Endothelial cell of umbilical vein (primary cell): ENCODE measurements at regions not wholly inside any gene's neighbourhood (a gene's known extent, or its start where the extent isn't known, plus 50 kb on each side); places are given as distances from the start of the nearest gene placed in this dataset.

Experiments
- BruUV-seq: library from RNA; stranded (reverse); fragments of 400-500 nt; replicated peaks from 2 replicates; lab custom pipeline; 2021; lab: Mats Ljungman, UMichigan
- CTCF ChIA-PET: fragments of 300-600, 350-600 bp; sonication (Branson Sonifier 250); formaldehyde crosslinking; loops from one replicate; lab custom pipeline; 2021; ENCODE audit warnings: antibody characterized with exemption, inconsistent platforms; lab: Charles Lee
- POLR2A ChIA-PET: fragments of 300-600, 350-600 bp; sonication (Branson Sonifier 250); formaldehyde crosslinking; loops from one replicate; lab custom pipeline; 2021; ENCODE audit warnings: antibody characterized with exemption, inconsistent platforms; lab: Charles Lee
- DNase-seq: peaks from one replicate; pipeline ENCODE4 v3.0.0-alpha.2; 2011; ENCODE audit warnings: low read depth, low spot score
- FAIRE-seq: peaks from 2 replicates; lab custom pipeline; 2011; peaks lifted over from hg19 to GRCh38; lab: Jason Lieb, UNC
- H2AFZ ChIP-seq: 2 replicates; pipeline ENCODE4 v1.6.0; 2012; ENCODE audit warnings: low read depth, low read length, control low read depth, inconsistent platforms
- H3K27ac ChIP-seq: 2 replicates; pipeline ENCODE4 v1.5.1; 2011; ENCODE audit warnings: low read depth, mild to moderate bottlenecking, control low read depth, low read length, moderate library complexity; ENCODE audit not compliant: insufficient read depth
- H3K27me3 ChIP-seq, 2 experiments: 2 replicates each; pipeline versions ENCODE4 v1.6.0 to v1.6.1; 2011; ENCODE audit warnings: low read length in 2 of 2, mixed read lengths in 1 of 2; ENCODE audit not compliant: control insufficient read depth in 2 of 2, insufficient read depth in 2 of 2
- H3K36me3 ChIP-seq, 2 experiments: 2 replicates in 1 of 2; 3 replicates in 1 of 2; pipeline ENCODE4 v1.5.1; 2011; ENCODE audit warnings: low read length in 2 of 2, mild to moderate bottlenecking in 1 of 2, moderate library complexity in 1 of 2; ENCODE audit not compliant: control insufficient read depth in 2 of 2, insufficient read depth in 2 of 2; ENCODE audit errors: extremely low read depth in 1 of 2
- H3K4me1 ChIP-seq: 3 replicates; pipeline ENCODE4 v1.5.1; 2011; ENCODE audit warnings: mild to moderate bottlenecking, low read length; ENCODE audit not compliant: control insufficient read depth, insufficient read depth; ENCODE audit errors: extremely low read depth
- H3K4me2 ChIP-seq: 2 replicates; pipeline ENCODE4 v1.6.1; 2011; ENCODE audit warnings: low read length, control low read depth, mixed read lengths; ENCODE audit not compliant: insufficient read depth
- H3K4me3 ChIP-seq, 3 experiments: fragments of 200-600 bp in 1 of 3; sonication (generic), shearing (Covaris generic) in 1 of 3; replicated peaks in 1 of 3; 2 replicates each; pipeline ENCODE4 v1.5.1; 2011 to 2016; ENCODE audit warnings: control low read depth in 3 of 3, low read length in 3 of 3, mild to moderate bottlenecking in 2 of 3, inconsistent platforms in 1 of 3, low read depth in 1 of 3, moderate library complexity in 1 of 3; ENCODE audit not compliant: insufficient read depth in 1 of 3
- H3K79me2 ChIP-seq: 2 replicates; pipeline ENCODE4 v1.6.0; 2012; ENCODE audit warnings: low read length, inconsistent platforms; ENCODE audit not compliant: control insufficient read depth, insufficient read depth
- H3K9ac ChIP-seq: replicated peaks from 2 replicates; pipeline ENCODE3; 2011; ENCODE audit warnings: low read length, control low read depth; ENCODE audit not compliant: insufficient read depth; ENCODE audit errors: extremely low read depth
- H3K9me1 ChIP-seq: replicated peaks from 3 replicates; pipeline ENCODE4 v1.6.0; 2011; ENCODE audit warnings: mild to moderate bottlenecking, low read length; ENCODE audit not compliant: control insufficient read depth, insufficient read depth; ENCODE audit errors: extremely low read depth
- H3K9me3 ChIP-seq: replicated peaks from 2 replicates; pipeline ENCODE4 v1.5.1; 2012; ENCODE audit warnings: low read length, inconsistent platforms; ENCODE audit not compliant: control insufficient read depth, insufficient read depth
- H4K20me1 ChIP-seq: replicated peaks from 2 replicates; pipeline ENCODE3; 2011; ENCODE audit warnings: mild to moderate bottlenecking, low read length; ENCODE audit not compliant: control insufficient read depth, insufficient read depth; ENCODE audit errors: extremely low read depth
- EZH2 ChIP-seq: IDR thresholded peaks from 2 replicates; pipeline ENCODE4 v1.6.1; 2012; ENCODE audit warnings: borderline replicate concordance, low read depth, mild to moderate bottlenecking, moderate library complexity, low read length, inconsistent platforms; ENCODE audit not compliant: severe bottlenecking
- FOS ChIP-seq: IDR thresholded peaks from 2 replicates; pipeline ENCODE4 v1.6.1; 2011; ENCODE audit warnings: mild to moderate bottlenecking, low read length, moderate library complexity, borderline replicate concordance; ENCODE audit not compliant: insufficient read depth
- GATA2 ChIP-seq: IDR thresholded peaks from 2 replicates; pipeline ENCODE4 v1.7.0; 2011; ENCODE audit warnings: low read depth, mild to moderate bottlenecking, moderate library complexity, mixed read lengths, low read length; ENCODE audit not compliant: insufficient read length, insufficient read depth
- JUN ChIP-seq: IDR thresholded peaks from 2 replicates; pipeline ENCODE4 v1.6.1; 2011; ENCODE audit warnings: borderline replicate concordance, low read depth; ENCODE audit not compliant: insufficient read length, insufficient read depth
- MYC ChIP-seq: IDR thresholded peaks from one replicate; pipeline ENCODE4 v1.6.1; 2011; ENCODE audit warnings: mild to moderate bottlenecking, low read depth, low read length
- POLR2A ChIP-seq: IDR thresholded peaks from 2 replicates; pipeline ENCODE4 v1.6.1; 2012; ENCODE audit warnings: low read depth, mild to moderate bottlenecking, control low read depth, low read length
- POLR2AphosphoS5 ChIP-seq: IDR thresholded peaks from 2 replicates; pipeline ENCODE4 v1.6.1; 2012; ENCODE audit warnings: low read depth, mild to moderate bottlenecking, control low read depth, low read length, moderate library complexity; ENCODE audit not compliant: insufficient read depth
- dilution Hi-C: fragments of 300-500 bp; cut with MboI; formaldehyde crosslinking; loops from one replicate; pipeline ENCODE4 v1.15.0; 2019; ENCODE audit warnings: low sequenced_read_pairs; ENCODE audit not compliant: extremely low pct_ligation_motif_present
- intact Hi-C: fragments of 100-400 bp; cut with micrococcal nuclease; formaldehyde crosslinking; loops from one replicate; pipeline ENCODE4 v1.10.0; 2022
- TF ChIP-seq, protein P1 (sequence below): IDR thresholded peaks from 2 replicates; pipeline ENCODE4 v1.6.1; 2011; ENCODE audit not compliant: insufficient read depth, insufficient read length
- TF ChIP-seq, protein P2 (sequence below), 2 donors: IDR thresholded peaks; 1 replicate in 1 of 2; 2 replicates in 1 of 2; pipeline ENCODE4 v1.5.1; 2011; ENCODE audit warnings: low read length in 2 of 2, mild to moderate bottlenecking in 2 of 2, moderate library complexity in 2 of 2, control low read depth in 1 of 2, inconsistent platforms in 1 of 2, low read depth in 1 of 2; ENCODE audit not compliant: insufficient read depth in 1 of 2; ENCODE audit errors: extremely low read depth in 1 of 2

DNA sequence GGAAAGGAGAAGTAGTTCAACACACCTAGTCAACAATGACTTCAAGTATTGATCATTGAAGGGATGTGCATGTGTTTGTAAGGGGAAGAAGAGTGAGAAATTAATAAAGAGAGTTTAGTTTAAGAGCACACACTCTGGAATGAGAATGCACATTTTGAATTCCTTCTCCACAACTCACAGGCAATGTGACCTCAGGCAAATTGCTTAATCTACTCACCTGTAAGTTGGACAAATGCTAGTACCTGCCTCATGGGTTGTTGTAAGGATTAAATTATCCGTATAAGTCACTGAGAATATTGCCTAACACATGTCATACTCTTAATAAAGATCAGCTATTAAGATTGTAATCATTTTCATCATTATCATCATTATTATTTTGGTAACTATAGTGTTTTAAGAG lies 204.0 kb upstream of the NFIA start:
- no peaks in the 10 kb centered on the region for H3K27me3 ChIP-seq
- no peaks in the 10 kb centered on the region for H3K9me3 ChIP-seq
- ChIA-PET POLR2A (interaction anchor here (0.7 kb wide), 1 partner anchor 984 kb away, joined by 7 read pairs; no protein-coding TSS in a partner anchor), CTCF (interaction anchor here (0.8 kb wide), 1 partner anchor 748 kb away, joined by 3 read pairs; no protein-coding TSS in a partner anchor)
- DNase-seq (no peak), FAIRE-seq (no peak)
- BruUV-seq: no TSS peak
- H3K4me2 ChIP-seq: no peak overlapping the region
- H4K20me1 ChIP-seq: no peaks in the 10 kb centered on the region
- dilution Hi-C loops (no loop called here), intact Hi-C loops (no loop called here)
- no peak overlapping the region for H3K9ac ChIP-seq
- peaks cover 14% of the 10 kb centered on the region for H3K4me1 ChIP-seq
- no peaks in the 10 kb centered on the region for H3K79me2 ChIP-seq
- no peak overlapping the region for H3K4me3 ChIP-seq
- no peak overlapping the region for H2AFZ ChIP-seq
- H3K36me3 ChIP-seq: no peaks in the 10 kb centered on the region
- no peaks in the 10 kb centered on the region for H3K9me1 ChIP-seq
- H3K27ac ChIP-seq: no peak overlapping the region
- TF ChIP-seq GATA2: no peak
- no peak for TF ChIP-seq FOS
- no peak for TF ChIP-seq MYC
- TF ChIP-seq EZH2: no peak
- TF ChIP-seq, protein P1, sequence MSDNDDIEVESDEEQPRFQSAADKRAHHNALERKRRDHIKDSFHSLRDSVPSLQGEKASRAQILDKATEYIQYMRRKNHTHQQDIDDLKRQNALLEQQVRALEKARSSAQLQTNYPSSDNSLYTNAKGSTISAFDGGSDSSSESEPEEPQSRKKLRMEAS: no peak
- no peak for TF ChIP-seq POLR2AphosphoS5
- no peak for TF ChIP-seq JUN
- TF ChIP-seq, protein P2, sequence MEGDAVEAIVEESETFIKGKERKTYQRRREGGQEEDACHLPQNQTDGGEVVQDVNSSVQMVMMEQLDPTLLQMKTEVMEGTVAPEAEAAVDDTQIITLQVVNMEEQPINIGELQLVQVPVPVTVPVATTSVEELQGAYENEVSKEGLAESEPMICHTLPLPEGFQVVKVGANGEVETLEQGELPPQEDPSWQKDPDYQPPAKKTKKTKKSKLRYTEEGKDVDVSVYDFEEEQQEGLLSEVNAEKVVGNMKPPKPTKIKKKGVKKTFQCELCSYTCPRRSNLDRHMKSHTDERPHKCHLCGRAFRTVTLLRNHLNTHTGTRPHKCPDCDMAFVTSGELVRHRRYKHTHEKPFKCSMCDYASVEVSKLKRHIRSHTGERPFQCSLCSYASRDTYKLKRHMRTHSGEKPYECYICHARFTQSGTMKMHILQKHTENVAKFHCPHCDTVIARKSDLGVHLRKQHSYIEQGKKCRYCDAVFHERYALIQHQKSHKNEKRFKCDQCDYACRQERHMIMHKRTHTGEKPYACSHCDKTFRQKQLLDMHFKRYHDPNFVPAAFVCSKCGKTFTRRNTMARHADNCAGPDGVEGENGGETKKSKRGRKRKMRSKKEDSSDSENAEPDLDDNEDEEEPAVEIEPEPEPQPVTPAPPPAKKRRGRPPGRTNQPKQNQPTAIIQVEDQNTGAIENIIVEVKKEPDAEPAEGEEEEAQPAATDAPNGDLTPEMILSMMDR (IDR thresholded peaks at IDR 0.05; ENCODE audit: extremely low read depth in 1 of 2, insufficient read depth in 1 of 2, low read depth in 1 of 2, low read length in 2 of 2): no peak
- no peak for TF ChIP-seq POLR2A
